A549 (cell line): ENCODE measurements at regions not wholly inside any gene's neighbourhood (a gene's known extent, or its start where the extent isn't known, plus 50 kb on each side); places are given as distances from the start of the nearest gene placed in this dataset.

Source experiments
- MAX ChIP-seq: IDR thresholded peaks from 2 replicates; pipeline ENCODE4 v1.6.1; 2012
- POLR2A ChIP-seq: IDR thresholded peaks from 2 replicates; pipeline ENCODE4 v1.6.1; 2012; ENCODE audit warnings: mild to moderate bottlenecking, low read length

GRCh38 chr11:41861838-41862237 is 402.4 kb upstream of the LRRC4C start:
- TF ChIP-seq POLR2A, result no peak
- TF ChIP-seq MAX, result no peak
